ENCODE measurements at regions not wholly inside any gene's neighbourhood (a gene's known extent, or its start where the extent isn't known, plus 50 kb on each side); places are given as distances from the start of the nearest gene placed in this dataset.
"Not testable (repeated sequence)": the region's sequence is repeated elsewhere in the genome, so short reads cannot be mapped to it uniquely, and the experiment has no call there.

GRCh38 chr12:24361877-24362580 is 412.6 kb upstream of the SOX5 start:
- DNase-seq (ENCODE audit: low spot score): no peak

- no peak for DNase-seq (ENCODE audit: low spot score)
Measured at GRCh38 chr12:24360907-24361306, 411.4 kb upstream of the SOX5 start.

- no peak for DNase-seq (ENCODE audit: low spot score)
Measured at GRCh38 chr12:24360461-24360860, 411.0 kb upstream of the SOX5 start.

- no peak for DNase-seq (ENCODE audit: low spot score)
Measured at GRCh38 chr12:24360057-24360456, 410.6 kb upstream of the SOX5 start.

GRCh38 chr12:24359418-24359817 is 409.9 kb upstream of the SOX5 start:
- no peak for DNase-seq (ENCODE audit: low spot score)

- DNase-seq (ENCODE audit: low spot score): no peak
Measured at GRCh38 chr12:24356240-24356804, 406.9 kb upstream of the SOX5 start.

- no peak for DNase-seq (ENCODE audit: low spot score)
Measured at GRCh38 chr12:24352363-24352762, 402.9 kb upstream of the SOX5 start.

GRCh38 chr12:24349051-24349799 is 399.8 kb upstream of the SOX5 start:
- DNase-seq (ENCODE audit: low spot score): no peak

GRCh38 chr12:24348180-24348579 is 398.7 kb upstream of the SOX5 start:
- not testable (repeated sequence) for DNase-seq (ENCODE audit: low spot score)

GRCh38 chr12:24328261-24328660 is 378.8 kb upstream of the SOX5 start:
- no peak for DNase-seq (ENCODE audit: low spot score)

- DNase-seq (ENCODE audit: low spot score): no peak
Measured at GRCh38 chr12:24325331-24325730, 375.9 kb upstream of the SOX5 start.

- DNase-seq (ENCODE audit: low spot score): no peak
Measured at GRCh38 chr12:24307716-24308335, 358.4 kb upstream of the SOX5 start.

GRCh38 chr12:24307153-24307552 is 357.7 kb upstream of the SOX5 start:
- no peak for DNase-seq (ENCODE audit: low spot score)

- DNase-seq (ENCODE audit: low spot score): no peak
Measured at GRCh38 chr12:24306001-24306400, 356.5 kb upstream of the SOX5 start.

GRCh38 chr12:24304285-24304684 is 354.8 kb upstream of the SOX5 start:
- DNase-seq (ENCODE audit: low spot score): no peak

GRCh38 chr12:24302708-24303107 is 353.2 kb upstream of the SOX5 start:
- no peak for DNase-seq (ENCODE audit: low spot score)

- DNase-seq (ENCODE audit: low spot score): no peak
Measured at GRCh38 chr12:24297516-24297915, 348.0 kb upstream of the SOX5 start.

GRCh38 chr12:24293549-24293948 is 344.1 kb upstream of the SOX5 start:
- DNase-seq (ENCODE audit: low spot score): no peak

- no peak for DNase-seq (ENCODE audit: low spot score)
Measured at GRCh38 chr12:24287963-24288362, 338.5 kb upstream of the SOX5 start.

GRCh38 chr12:24285448-24285847 is 336.0 kb upstream of the SOX5 start:
- DNase-seq (ENCODE audit: low spot score): no peak

- DNase-seq (ENCODE audit: low spot score): no peak
Measured at GRCh38 chr12:24281341-24281740, 331.9 kb upstream of the SOX5 start.

GRCh38 chr12:24280056-24280842 is 330.8 kb upstream of the SOX5 start:
- no peak for DNase-seq (ENCODE audit: low spot score)
